Activated B cell treated with CpG ODN at 0.5 μM for 24 hours (primary cell): ENCODE measurements at regions not wholly inside any gene's neighbourhood (a gene's known extent, or its start where the extent isn't known, plus 50 kb on each side); places are given as distances from the start of the nearest gene placed in this dataset.

ENCODE experiments used
- ATAC-seq: fragments of 200-7000 bp; cut with Tn5 transposase; one replicate; pipeline ENCODE4 v1.10.0; 2021; ENCODE audit warnings: low read depth, mild to moderate bottlenecking, moderate library complexity
- CTCF ChIA-PET: fragments of 350-600 bp; sonication (Branson Sonifier 250); formaldehyde crosslinking; loops from one replicate; lab custom pipeline; 2021; ENCODE audit warnings: antibody characterized with exemption; lab: Charles Lee
- POLR2A ChIA-PET: fragments of 350-600 bp; sonication (Branson Sonifier 250); formaldehyde crosslinking; loops from one replicate; lab custom pipeline; 2021; ENCODE audit warnings: antibody characterized with exemption; lab: Charles Lee
- DNase-seq: peaks from one replicate; pipeline ENCODE4 v3.0.0; 2022
- H3K27ac Mint-ChIP-seq: one replicate; pipeline ENCODE4 v1.8.0; 2020; ENCODE audit warnings: mixed read lengths
- H3K27me3 Mint-ChIP-seq: one replicate; pipeline ENCODE4 v1.8.0; 2021; ENCODE audit warnings: mixed read lengths
- H3K36me3 Mint-ChIP-seq: one replicate; pipeline ENCODE4 v1.8.0; 2021; ENCODE audit warnings: low read depth, mixed read lengths
- H3K4me1 Mint-ChIP-seq: one replicate; pipeline ENCODE4 v1.8.0; 2021; ENCODE audit warnings: mixed read lengths
- H3K4me3 Mint-ChIP-seq: one replicate; pipeline ENCODE4 v1.8.0; 2020; ENCODE audit warnings: mild to moderate bottlenecking, mixed read lengths
- H3K9me3 Mint-ChIP-seq: one replicate; pipeline ENCODE4 v1.8.0; 2020; ENCODE audit warnings: mixed read lengths
- CTCF ChIP-seq: fragments of 200-600 bp; IDR thresholded peaks from one replicate; pipeline ENCODE4 v1.8.0; 2022; ENCODE audit warnings: antibody characterized with exemption, mild to moderate bottlenecking
- intact Hi-C: fragments of 100-400 bp; cut with micrococcal nuclease; formaldehyde crosslinking; loops from one replicate; pipeline ENCODE4 v1.15.1; 2024

- no peak for DNase-seq
- CTCF ChIA-PET: interaction anchor here (0.9 kb wide), 1 partner anchor 251 kb away, joined by 3 read pairs; no protein-coding TSS in a partner anchor
- TF ChIP-seq CTCF: no peak
- ATAC-seq: no peak
- Mint-ChIP-seq H3K4me1 (no peaks in the 10 kb centered on the region), H3K9me3 (no peaks in the 10 kb centered on the region), H3K27ac (no peak overlapping the region), H3K27me3 (peaks cover 2% of the 10 kb centered on the region), H3K36me3 (no peaks in the 10 kb centered on the region), H3K4me3 (no peak overlapping the region)
- POLR2A ChIA-PET: no interaction called here
- intact Hi-C loops: no loop called here
Observed at GRCh38 chrX:16433021-16433420, 216.9 kb upstream of the S100G start.

GRCh38 chrX:16435399-16435986 lies 214.5 kb upstream of the S100G start:
- H3K27ac Mint-ChIP-seq: no peak overlapping the region
- POLR2A ChIA-PET: no interaction called here
- intact Hi-C loops: no loop called here

GRCh38 chrX:16436348-16437188 lies 213.4 kb upstream of the S100G start:
- H3K4me3 Mint-ChIP-seq: no peak overlapping the region
- DNase-seq: peak; percentile 15
- POLR2A ChIA-PET: no interaction called here
- ATAC-seq: peak; percentile 25
- TF ChIP-seq CTCF: no peak
- H3K27ac Mint-ChIP-seq: no peak overlapping the region
- CTCF ChIA-PET: interaction anchor here (0.6 to 1.1 kb wide), 2 partner anchors 13 to 455 kb away, joined by 3 to 4 read pairs; no protein-coding TSS in a partner anchor
- H3K9me3 Mint-ChIP-seq: no peaks in the 10 kb centered on the region
- H3K4me1 Mint-ChIP-seq: no peaks in the 10 kb centered on the region
- H3K27me3 Mint-ChIP-seq: peaks cover 6% of the 10 kb centered on the region
- H3K36me3 Mint-ChIP-seq: no peaks in the 10 kb centered on the region
- intact Hi-C loops: loop anchor here (1.0 to 2.0 kb wide), 3 partner anchors 258 to 506 kb away; partner anchors contain the start of gene GRPR

More at GRCh38 chrX:16435399-16435986, 214.5 kb upstream of the S100G start:
- Mint-ChIP-seq H3K36me3 (no peaks in the 10 kb centered on the region), H3K27me3 (peaks cover 4% of the 10 kb centered on the region), H3K4me3 (no peak overlapping the region), H3K4me1 (no peaks in the 10 kb centered on the region), H3K9me3 (no peaks in the 10 kb centered on the region)
- no peak for DNase-seq
- ATAC-seq: no peak
- CTCF ChIA-PET: no interaction called here
- TF ChIP-seq CTCF: no peak

GRCh38 chrX:16440446-16440845 lies 209.5 kb upstream of the S100G start:
- Mint-ChIP-seq H3K9me3 (no peaks in the 10 kb centered on the region), H3K36me3 (no peaks in the 10 kb centered on the region), H3K27me3 (peaks cover 4% of the 10 kb centered on the region), H3K27ac (no peak overlapping the region), H3K4me1 (no peaks in the 10 kb centered on the region), H3K4me3 (no peak overlapping the region)
- DNase-seq (no peak), ATAC-seq (no peak)
- intact Hi-C loops: no loop called here
- no peak for TF ChIP-seq CTCF
- POLR2A ChIA-PET: no interaction called here
- CTCF ChIA-PET: no interaction called here

- no peaks in the 10 kb centered on the region for H3K9me3 Mint-ChIP-seq
- TF ChIP-seq CTCF: no peak
- no peak overlapping the region for H3K4me3 Mint-ChIP-seq
- POLR2A ChIA-PET: no interaction called here
- no peak overlapping the region for H3K27ac Mint-ChIP-seq
- DNase-seq: no peak
- no peaks in the 10 kb centered on the region for H3K4me1 Mint-ChIP-seq
- peaks cover 2% of the 10 kb centered on the region for H3K27me3 Mint-ChIP-seq
- intact Hi-C loops: loop anchor here (2.0 kb wide), 1 partner anchor 514 kb away; no protein-coding TSS in a partner anchor
- CTCF ChIA-PET: interaction anchor here (1.0 to 3.1 kb wide), 3 partner anchors 12 to 513 kb away, joined by 3 to 16 read pairs (median 10); partner anchors contain the start of gene GRPR
- H3K36me3 Mint-ChIP-seq: no peaks in the 10 kb centered on the region
- ATAC-seq: no peak
Observed at GRCh38 chrX:16444353-16444752, 205.6 kb upstream of the S100G start.
